ENCODE measurements at regions not wholly inside any gene's neighbourhood (a gene's known extent, or its start where the extent isn't known, plus 50 kb on each side); places are given as distances from the start of the nearest gene placed in this dataset.
A peak's percentile ranks its signal among the peaks of the same experiment; 100 is the strongest.
"Not testable (repeated sequence)": the region's sequence is repeated elsewhere in the genome, so short reads cannot be mapped to it uniquely, and the experiment has no call there.

DNA sequence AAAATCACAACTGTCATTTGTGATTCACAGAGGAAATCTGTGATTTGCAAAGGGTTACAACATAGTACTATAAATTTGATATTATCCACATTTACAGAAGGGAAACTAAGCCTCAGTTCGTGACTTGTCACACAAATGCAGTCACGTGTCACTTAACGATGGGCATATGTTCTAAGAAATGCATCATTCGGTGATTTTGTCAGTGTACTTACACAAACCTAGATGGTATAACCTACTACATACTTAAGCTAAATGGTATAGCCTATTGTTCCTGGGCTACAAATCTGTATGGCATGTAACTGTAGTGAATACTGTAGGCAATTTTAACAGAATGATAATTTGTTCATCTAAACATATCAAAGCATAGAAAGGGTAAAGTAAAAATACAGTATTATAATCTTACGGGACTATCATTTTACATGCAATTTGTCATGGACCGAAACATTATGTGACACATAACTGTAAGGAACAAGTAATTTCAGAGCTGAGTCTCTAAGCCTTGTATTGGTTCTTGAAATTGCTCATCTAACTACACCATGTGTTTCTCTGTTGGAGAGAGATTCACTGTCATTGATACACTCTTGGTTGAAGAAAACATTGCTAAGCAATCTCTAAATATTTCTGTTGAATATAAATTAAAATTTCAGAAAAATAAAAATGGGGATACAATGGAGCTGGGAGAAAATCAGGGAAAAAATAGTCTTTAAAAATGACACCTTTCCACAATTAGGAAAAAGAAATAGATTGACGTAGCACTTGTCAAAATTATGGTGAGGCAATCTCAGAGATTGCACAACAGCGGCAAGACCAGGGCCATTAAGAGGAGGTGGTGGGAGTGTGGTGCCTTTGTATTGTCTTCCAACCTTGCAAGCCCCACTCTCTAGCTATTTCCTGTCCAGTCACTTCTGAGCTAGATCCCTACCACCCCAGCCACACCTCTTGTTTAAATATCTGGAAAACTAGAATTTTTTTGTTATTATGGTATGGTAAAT, 645.8 kb upstream of the TBL1XR1 start:
- DNase-seq = no peak
- Histone ChIP-seq H3K4me1 (no peaks in the 10 kb centered on the region), H3K27me3 (no peaks in the 10 kb centered on the region), H3K36me3 (no peaks in the 10 kb centered on the region), H3K27ac (no peak overlapping the region), H3K4me3 (no peak overlapping the region), H3K9me3 (replicated peaks) (no peaks in the 10 kb centered on the region)

DNA sequence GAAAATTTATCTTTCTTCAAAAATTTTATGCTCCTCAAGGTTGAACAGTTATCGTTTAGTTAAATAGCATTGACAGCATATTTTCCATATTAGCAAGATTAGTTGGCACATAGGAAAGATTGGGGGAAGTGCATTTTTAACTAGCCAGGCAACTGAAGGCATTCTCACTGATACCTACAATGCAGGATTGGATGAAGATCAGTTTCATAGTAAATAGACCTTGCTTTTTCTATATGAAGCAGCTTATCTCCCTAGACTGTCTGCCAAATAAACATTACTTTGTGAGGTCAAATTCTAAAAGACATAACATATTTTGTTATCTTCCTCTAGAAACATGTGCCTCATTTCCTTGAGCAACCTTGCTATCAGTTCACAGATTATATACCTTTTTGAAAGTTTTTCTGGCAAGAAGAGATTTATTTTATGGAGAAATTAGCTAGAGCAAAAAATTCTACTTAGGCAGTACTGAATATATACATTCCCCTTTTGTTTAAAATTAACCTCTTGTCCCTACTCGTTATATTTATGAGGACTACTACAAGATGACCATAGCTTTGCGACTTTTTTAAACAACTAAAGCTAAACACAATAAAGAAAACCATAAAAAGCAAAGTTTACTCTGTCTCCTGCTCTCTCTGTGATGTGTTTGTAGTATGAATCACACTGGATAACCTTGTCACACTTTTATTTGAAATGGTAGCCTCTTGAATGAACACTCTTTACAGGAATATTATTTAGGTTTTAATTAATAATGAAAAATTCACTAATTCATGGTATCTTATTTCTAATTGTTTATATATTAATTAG, 654.9 kb upstream of the TBL1XR1 start:
- H3K4me1 ChIP-seq = no peaks in the 10 kb centered on the region
- no peak overlapping the region for H3K4me3 ChIP-seq
- DNase-seq = no peak
- H3K9me3 ChIP-seq (replicated peaks) = no peaks in the 10 kb centered on the region; the same call in 1 of the 2 replicates
- no peaks in the 10 kb centered on the region for H3K36me3 ChIP-seq
- H3K27me3 ChIP-seq = no peaks in the 10 kb centered on the region
- no peak overlapping the region for H3K27ac ChIP-seq

GRCh38 chr3:177855021-177855420, 657.7 kb upstream of the TBL1XR1 start:
- H3K4me1 ChIP-seq = no peaks in the 10 kb centered on the region
- no peak overlapping the region for H3K4me3 ChIP-seq
- no peaks in the 10 kb centered on the region for H3K27me3 ChIP-seq
- no peaks in the 10 kb centered on the region for H3K36me3 ChIP-seq
- H3K27ac ChIP-seq = no peak overlapping the region
- no peaks in the 10 kb centered on the region; the same call in 1 of the 2 replicates for H3K9me3 ChIP-seq (replicated peaks)
- no peak for DNase-seq

GRCh38 chr3:177860184-177860583, 662.9 kb upstream of the TBL1XR1 start:
- DNase-seq = peak; percentile 70 to 73
- no peaks in the 10 kb centered on the region for H3K4me1 ChIP-seq
- H3K27ac ChIP-seq = no peak overlapping the region
- H3K9me3 ChIP-seq (replicated peaks) = no peaks in the 10 kb centered on the region
- no peaks in the 10 kb centered on the region for H3K36me3 ChIP-seq
- no peak overlapping the region for H3K4me3 ChIP-seq
- H3K27me3 ChIP-seq = no peaks in the 10 kb centered on the region

DNA sequence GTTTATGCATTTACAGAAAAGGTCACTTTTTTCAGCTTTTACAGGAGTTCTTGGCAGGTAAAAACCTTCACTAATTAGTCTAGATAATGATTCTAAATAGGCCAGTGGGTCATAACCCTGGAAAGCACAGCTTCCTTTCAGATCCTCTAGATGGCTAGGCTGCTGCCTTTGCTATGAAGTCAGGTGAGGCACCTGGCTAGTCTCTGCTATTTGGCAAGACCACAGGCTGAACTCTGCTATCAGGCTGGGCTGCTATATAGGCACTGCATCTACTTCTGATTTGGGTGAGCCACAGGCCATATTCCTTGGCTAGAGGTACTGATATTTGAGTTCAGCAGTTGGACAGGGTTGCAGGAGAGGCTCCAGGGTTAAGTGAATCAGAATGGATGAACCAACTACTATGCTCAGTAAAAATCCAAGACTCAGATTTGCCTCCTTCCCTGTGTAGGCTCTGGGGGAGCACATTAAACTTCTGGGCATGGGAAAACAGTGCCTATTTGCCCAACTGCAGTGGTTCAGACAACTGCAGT, 665.7 kb upstream of the TBL1XR1 start:
- Histone ChIP-seq H3K9me3 (replicated peaks) (no peaks in the 10 kb centered on the region), H3K36me3 (no peaks in the 10 kb centered on the region), H3K4me3 (no peak overlapping the region), H3K27ac (no peak overlapping the region), H3K4me1 (no peaks in the 10 kb centered on the region), H3K27me3 (no peaks in the 10 kb centered on the region)
- no peak for DNase-seq

DNA sequence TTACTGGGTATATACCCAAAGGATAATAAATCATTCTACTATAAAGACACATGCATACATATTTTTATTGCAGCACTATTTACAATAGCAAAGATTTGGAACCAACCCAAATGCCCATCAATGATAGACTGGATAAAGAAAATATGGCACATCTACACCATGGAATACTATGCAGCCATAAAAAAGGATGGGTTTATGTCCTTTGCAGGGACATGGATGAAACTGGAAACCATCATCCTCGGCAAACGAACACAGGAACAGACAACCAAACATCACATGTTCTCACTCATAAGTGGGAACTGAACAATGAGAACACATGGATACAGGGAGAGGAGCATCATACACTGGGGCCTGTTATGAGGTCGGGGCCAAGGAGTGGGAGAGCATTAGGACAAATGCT, 665.0 kb upstream of the KCNMB2 start:
- not testable (repeated sequence) for H3K27ac ChIP-seq; H3K27me3 ChIP-seq; H3K4me1 ChIP-seq; H3K36me3 ChIP-seq; H3K4me3 ChIP-seq; H3K9me3 ChIP-seq (replicated peaks); DNase-seq

GRCh38 chr3:177878192-177878591, 658.0 kb upstream of the KCNMB2 start:
- no peak overlapping the region for H3K4me3 ChIP-seq
- H3K9me3 ChIP-seq (replicated peaks) = no peaks in the 10 kb centered on the region; the same call in 1 of the 2 replicates
- H3K36me3 ChIP-seq = no peaks in the 10 kb centered on the region
- no peak overlapping the region for H3K27ac ChIP-seq
- no peaks in the 10 kb centered on the region for H3K27me3 ChIP-seq
- no peak for DNase-seq
- H3K4me1 ChIP-seq = no peaks in the 10 kb centered on the region

GRCh38 chr3:177878957-177879356, 657.3 kb upstream of the KCNMB2 start:
- Histone ChIP-seq H3K36me3 (no peaks in the 10 kb centered on the region), H3K4me1 (no peaks in the 10 kb centered on the region), H3K9me3 (replicated peaks) (no peaks in the 10 kb centered on the region; the same call in 1 of the 2 replicates), H3K4me3 (no peak overlapping the region), H3K27ac (no peak overlapping the region), H3K27me3 (no peaks in the 10 kb centered on the region)
- DNase-seq = no peak

GRCh38 chr3:177881351-177881750, 654.9 kb upstream of the KCNMB2 start:
- Histone ChIP-seq H3K9me3 (replicated peaks) (no peaks in the 10 kb centered on the region; the same call in 1 of the 2 replicates), H3K27me3 (no peaks in the 10 kb centered on the region), H3K36me3 (no peaks in the 10 kb centered on the region), H3K4me3 (no peak overlapping the region), H3K27ac (no peak overlapping the region), H3K4me1 (no peaks in the 10 kb centered on the region)
- DNase-seq = no peak

DNA sequence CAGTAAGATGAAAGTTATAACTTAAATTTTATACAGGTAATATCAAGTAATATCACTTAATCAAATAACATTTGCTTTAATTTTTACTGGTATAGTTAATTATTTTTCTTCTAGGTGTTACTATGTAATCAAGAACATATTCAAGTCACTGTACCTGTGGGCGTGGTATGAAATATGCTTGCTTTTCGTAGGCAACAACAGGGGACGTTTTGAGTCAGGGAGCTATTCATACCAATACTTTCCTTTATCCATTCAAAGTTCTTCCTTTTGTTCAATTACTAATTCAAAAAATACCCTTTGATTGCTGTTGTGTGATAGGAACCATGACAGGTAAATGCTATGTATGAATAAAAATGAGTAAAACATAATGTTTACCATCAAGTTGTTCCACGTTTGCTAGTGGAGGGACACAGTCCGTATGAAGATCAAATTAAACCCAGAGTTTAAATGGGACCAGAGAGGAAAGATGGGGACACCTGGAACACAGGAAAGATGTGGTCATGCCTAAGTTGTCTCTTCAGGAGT, 654.0 kb upstream of the KCNMB2 start:
- Histone ChIP-seq H3K9me3 (replicated peaks) (no peaks in the 10 kb centered on the region), H3K27me3 (no peaks in the 10 kb centered on the region), H3K4me1 (no peaks in the 10 kb centered on the region), H3K36me3 (no peaks in the 10 kb centered on the region), H3K4me3 (no peak overlapping the region), H3K27ac (no peak overlapping the region)
- DNase-seq = no peak

DNA sequence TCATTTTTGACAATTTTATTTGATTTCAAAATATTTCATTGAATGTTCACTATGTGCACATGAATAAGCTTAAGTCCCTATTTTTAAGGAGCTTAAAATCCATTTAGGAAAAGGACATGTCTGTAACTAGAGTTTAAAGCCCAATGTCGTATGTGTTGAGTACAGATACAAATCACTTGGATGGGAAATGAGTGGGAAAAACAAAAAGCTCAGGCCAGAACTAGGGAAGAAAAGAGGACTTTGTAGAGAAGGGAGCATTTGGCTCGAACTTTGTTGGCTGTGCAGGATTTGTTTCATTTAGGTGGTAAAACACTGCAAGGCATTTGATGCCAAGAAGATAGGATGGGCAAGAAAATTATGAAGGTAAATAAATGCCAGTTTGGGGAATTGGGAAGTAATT, 653.1 kb upstream of the KCNMB2 start:
- Histone ChIP-seq H3K27ac (no peak overlapping the region), H3K4me1 (no peaks in the 10 kb centered on the region), H3K36me3 (no peaks in the 10 kb centered on the region), H3K27me3 (no peaks in the 10 kb centered on the region), H3K4me3 (no peak overlapping the region), H3K9me3 (replicated peaks) (no peaks in the 10 kb centered on the region)
- no peak for DNase-seq

GRCh38 chr3:177883957-177884356, 652.3 kb upstream of the KCNMB2 start:
- H3K36me3 ChIP-seq = no peaks in the 10 kb centered on the region
- H3K27ac ChIP-seq = no peak overlapping the region
- H3K9me3 ChIP-seq (replicated peaks) = no peaks in the 10 kb centered on the region
- no peak for DNase-seq
- H3K4me1 ChIP-seq = peaks cover under 1% of the 10 kb centered on the region
- no peak overlapping the region for H3K4me3 ChIP-seq
- H3K27me3 ChIP-seq = no peaks in the 10 kb centered on the region

- DNase-seq = no peak
Observed at GRCh38 chr3:177885063-177885462, 651.2 kb upstream of the KCNMB2 start.

GRCh38 chr3:177886501-177886900, 649.7 kb upstream of the KCNMB2 start:
- no peaks in the 10 kb centered on the region for H3K36me3 ChIP-seq
- no peak overlapping the region for H3K4me3 ChIP-seq
- no peaks in the 10 kb centered on the region for H3K9me3 ChIP-seq (replicated peaks)
- no peaks in the 10 kb centered on the region for H3K27me3 ChIP-seq
- DNase-seq = no peak
- H3K27ac ChIP-seq = no peak overlapping the region
- peaks cover 8% of the 10 kb centered on the region for H3K4me1 ChIP-seq

More at GRCh38 chr3:177885063-177885462, 651.2 kb upstream of the KCNMB2 start:
- H3K9me3 ChIP-seq (replicated peaks) = no peaks in the 10 kb centered on the region
- no peaks in the 10 kb centered on the region for H3K27me3 ChIP-seq
- no peak overlapping the region for H3K27ac ChIP-seq
- no peak overlapping the region for H3K4me3 ChIP-seq
- H3K4me1 ChIP-seq = peaks cover 6% of the 10 kb centered on the region
- no peaks in the 10 kb centered on the region for H3K36me3 ChIP-seq

- peaks cover 8% of the 10 kb centered on the region for H3K4me1 ChIP-seq
- no peaks in the 10 kb centered on the region for H3K27me3 ChIP-seq
- DNase-seq = no peak
- no peak overlapping the region for H3K4me3 ChIP-seq
- no peak overlapping the region for H3K27ac ChIP-seq
- H3K36me3 ChIP-seq = no peaks in the 10 kb centered on the region
- no peaks in the 10 kb centered on the region for H3K9me3 ChIP-seq (replicated peaks)
Observed at GRCh38 chr3:177887475-177887874, 648.8 kb upstream of the KCNMB2 start.
